HG02678 (cell line): ENCODE measurements at regions not wholly inside any gene's neighbourhood (a gene's known extent, or its start where the extent isn't known, plus 50 kb on each side); places are given as distances from the start of the nearest gene placed in this dataset.

Source experiments
- ATAC-seq: cut with Tn5 transposase; IDR thresholded peaks from one replicate; pipeline ENCODE4 v1.9.1; 2021; ENCODE audit warnings: mild to moderate bottlenecking, moderate library complexity; ENCODE audit not compliant: unreplicated experiment

GRCh38 chr1:79353224-79353623 lies 346.7 kb upstream of the ADGRL4 start:
- peak; percentile 52 for ATAC-seq

GRCh38 chr1:79326875-79327274 lies 320.3 kb upstream of the ADGRL4 start:
- no peak for ATAC-seq

GRCh38 chr1:79325705-79326104 lies 319.2 kb upstream of the ADGRL4 start:
- no peak for ATAC-seq

- ATAC-seq, result no peak
Measured at GRCh38 chr1:79325126-79325525, 318.6 kb upstream of the ADGRL4 start.

GRCh38 chr1:79323239-79324025 lies 316.9 kb upstream of the ADGRL4 start:
- no peak for ATAC-seq

GRCh38 chr1:79322511-79323027 lies 316.0 kb upstream of the ADGRL4 start:
- ATAC-seq, result no peak

- ATAC-seq, result no peak
Measured at GRCh38 chr1:79312438-79312837, 305.9 kb upstream of the ADGRL4 start.

- ATAC-seq, result no peak
Measured at GRCh38 chr1:79310609-79311008, 304.1 kb upstream of the ADGRL4 start.

- no peak for ATAC-seq
Measured at GRCh38 chr1:79304131-79304530, 297.6 kb upstream of the ADGRL4 start.

- no peak for ATAC-seq
Measured at GRCh38 chr1:79303040-79303439, 296.5 kb upstream of the ADGRL4 start.

- ATAC-seq, result no peak
Measured at GRCh38 chr1:79302380-79302930, 295.9 kb upstream of the ADGRL4 start.

- ATAC-seq, result no peak
Measured at GRCh38 chr1:79295967-79296366, 289.4 kb upstream of the ADGRL4 start.

GRCh38 chr1:79293611-79294010 lies 287.1 kb upstream of the ADGRL4 start:
- ATAC-seq, result no peak

- ATAC-seq, result no peak
Measured at GRCh38 chr1:79290927-79291474, 284.5 kb upstream of the ADGRL4 start.

GRCh38 chr1:79287982-79288381 lies 281.5 kb upstream of the ADGRL4 start:
- no peak for ATAC-seq

GRCh38 chr1:79285667-79286066 lies 279.1 kb upstream of the ADGRL4 start:
- ATAC-seq, result no peak

- no peak for ATAC-seq
Measured at GRCh38 chr1:79283451-79283850, 276.9 kb upstream of the ADGRL4 start.

- ATAC-seq, result no peak
Measured at GRCh38 chr1:79281442-79281841, 274.9 kb upstream of the ADGRL4 start.

- ATAC-seq, result no peak
Measured at GRCh38 chr1:79271759-79272158, 265.2 kb upstream of the ADGRL4 start.

- ATAC-seq, result no peak
Measured at GRCh38 chr1:79264975-79265818, 258.7 kb upstream of the ADGRL4 start.

- ATAC-seq, result no peak
Measured at GRCh38 chr1:79264285-79264684, 257.8 kb upstream of the ADGRL4 start.
